NCI-H2029 (cell line): ENCODE measurements at regions not wholly inside any gene's neighbourhood (a gene's known extent, or its start where the extent isn't known, plus 50 kb on each side); places are given as distances from the start of the nearest gene placed in this dataset.

Source experiments
- DNase-seq: peaks from one replicate; lab custom pipeline; 2025; lab: John Stamatoyannopoulos, UW

- no peak for DNase-seq
These were observed 174.2 kb upstream of the PDE3A start for GRCh38 chr12:20194171-20194570.

GRCh38 chr12:20196767-20197166, 171.6 kb upstream of the PDE3A start:
- no peak for DNase-seq

GRCh38 chr12:20197411-20197810, 170.9 kb upstream of the PDE3A start:
- DNase-seq, result no peak

- DNase-seq, result no peak
These were observed 168.6 kb upstream of the PDE3A start for GRCh38 chr12:20199780-20200179.

- DNase-seq, result no peak
These were observed 166.6 kb upstream of the PDE3A start for GRCh38 chr12:20201733-20202132.

GRCh38 chr12:20205854-20206253, 162.5 kb upstream of the PDE3A start:
- peak; percentile 0 for DNase-seq

GRCh38 chr12:20206410-20206809, 161.9 kb upstream of the PDE3A start:
- no peak for DNase-seq

GRCh38 chr12:20210621-20211215, 157.6 kb upstream of the PDE3A start:
- no peak for DNase-seq

- DNase-seq, result no peak
These were observed 156.8 kb upstream of the PDE3A start for GRCh38 chr12:20211541-20211940.

- DNase-seq, result peak; percentile 18
These were observed 156.3 kb upstream of the PDE3A start for GRCh38 chr12:20211981-20212421.

GRCh38 chr12:20212658-20213555, 155.4 kb upstream of the PDE3A start:
- peak; percentile 95 for DNase-seq

- peak; percentile 67 for DNase-seq
These were observed 154.4 kb upstream of the PDE3A start for GRCh38 chr12:20213723-20214625.

- DNase-seq, result peak; percentile 4
These were observed 148.0 kb upstream of the PDE3A start for GRCh38 chr12:20220339-20220738.

GRCh38 chr12:20232931-20233675, 135.2 kb upstream of the PDE3A start:
- DNase-seq, result no peak

- DNase-seq, result no peak
These were observed 133.9 kb upstream of the PDE3A start for GRCh38 chr12:20234474-20234873.

- no peak for DNase-seq
These were observed 131.2 kb upstream of the PDE3A start for GRCh38 chr12:20237091-20237490.

GRCh38 chr12:20245491-20245890, 122.8 kb upstream of the PDE3A start:
- DNase-seq, result no peak

GRCh38 chr12:20248646-20249045, 119.7 kb upstream of the PDE3A start:
- no peak for DNase-seq

- DNase-seq, result no peak
These were observed 117.6 kb upstream of the PDE3A start for GRCh38 chr12:20250761-20251160.

GRCh38 chr12:20257311-20257710, 111.0 kb upstream of the PDE3A start:
- no peak for DNase-seq

GRCh38 chr12:20259786-20260185, 108.6 kb upstream of the PDE3A start:
- DNase-seq, result no peak

GRCh38 chr12:20260851-20261250, 107.5 kb upstream of the PDE3A start:
- DNase-seq, result no peak
